Trophoblast cell (in vitro differentiated cells and primary cell): ENCODE measurements at regions not wholly inside any gene's neighbourhood (a gene's known extent, or its start where the extent isn't known, plus 50 kb on each side); places are given as distances from the start of the nearest gene placed in this dataset.

Experiments
- DNase-seq, 2 donors: peaks; one replicate each; pipeline ENCODE4 v3.0.0-alpha.2; 2016
- H2AFZ ChIP-seq: 2 replicates; pipeline ENCODE4 v1.6.1; 2013; ENCODE audit warnings: low read length, moderate library complexity, mild to moderate bottlenecking; ENCODE audit not compliant: insufficient read depth, poor library complexity
- H2AK5ac ChIP-seq: 2 replicates; pipeline ENCODE4 v1.6.1; 2013; ENCODE audit warnings: mild to moderate bottlenecking, low read length
- H2BK120ac ChIP-seq: 2 replicates; pipeline ENCODE4 v1.6.1; 2013; ENCODE audit warnings: low read length, mild to moderate bottlenecking, moderate library complexity; ENCODE audit not compliant: insufficient read depth, poor library complexity
- H2BK12ac ChIP-seq: 2 replicates; pipeline ENCODE4 v1.6.1; 2013; ENCODE audit warnings: mild to moderate bottlenecking, low read length, moderate library complexity
- H2BK5ac ChIP-seq: 2 replicates; pipeline ENCODE4 v1.6.1; 2013; ENCODE audit warnings: low read length, low read depth, moderate library complexity, mild to moderate bottlenecking; ENCODE audit not compliant: poor library complexity
- H3K14ac ChIP-seq: 2 replicates; pipeline ENCODE4 v1.6.1; 2013; ENCODE audit warnings: mild to moderate bottlenecking, low read length
- H3K18ac ChIP-seq: 2 replicates; pipeline ENCODE4 v1.6.1; 2013; ENCODE audit warnings: mild to moderate bottlenecking, low read length
- H3K23ac ChIP-seq: 2 replicates; pipeline ENCODE4 v1.6.1; 2013; ENCODE audit warnings: low read length
- H3K27ac ChIP-seq: 2 replicates; pipeline ENCODE4 v1.5.1; 2013; ENCODE audit warnings: low read depth, mild to moderate bottlenecking, inconsistent platforms, low read length, moderate library complexity
- H3K27me3 ChIP-seq: 2 replicates; pipeline ENCODE4 v1.6.1; 2013; ENCODE audit warnings: inconsistent platforms, mild to moderate bottlenecking, low read length, moderate library complexity; ENCODE audit not compliant: insufficient read depth
- H3K36me3 ChIP-seq, 2 experiments: 1 replicate in 1 of 2; 2 replicates in 1 of 2; pipeline ENCODE4 v1.6.1; 2013; ENCODE audit warnings: low read length in 2 of 2, mild to moderate bottlenecking in 2 of 2, moderate library complexity in 1 of 2; ENCODE audit not compliant: insufficient read depth in 2 of 2, control insufficient read depth in 1 of 2
- H3K4ac ChIP-seq: 2 replicates; pipeline ENCODE4 v1.6.1; 2013; ENCODE audit warnings: low read depth, mild to moderate bottlenecking, low read length, moderate library complexity
- H3K4me1 ChIP-seq, 2 experiments: 1 replicate in 1 of 2; 2 replicates in 1 of 2; pipeline ENCODE4 v1.6.1; 2013; ENCODE audit warnings: low read length in 2 of 2, mild to moderate bottlenecking in 2 of 2, moderate library complexity in 1 of 2; ENCODE audit not compliant: insufficient read depth in 2 of 2, control insufficient read depth in 1 of 2
- H3K4me2 ChIP-seq: 2 replicates; pipeline ENCODE4 v1.6.1; 2013; ENCODE audit warnings: inconsistent platforms, mild to moderate bottlenecking, low read length, moderate library complexity
- H3K4me3 ChIP-seq: 2 replicates; pipeline ENCODE4 v1.5.1; 2013; ENCODE audit warnings: mild to moderate bottlenecking, low read depth, low read length, inconsistent platforms
- H3K79me1 ChIP-seq: one replicate; pipeline ENCODE4 v1.6.1; 2013; ENCODE audit warnings: low read length
- H3K79me2 ChIP-seq: 2 replicates; pipeline ENCODE4 v1.6.1; 2013; ENCODE audit warnings: low read length, mild to moderate bottlenecking; ENCODE audit not compliant: control insufficient read depth, insufficient read depth, poor library complexity
- H3K9ac ChIP-seq: 2 replicates; pipeline ENCODE4 v1.6.1; 2013; ENCODE audit warnings: mild to moderate bottlenecking, low read length
- H3K9me3 ChIP-seq: 2 replicates; pipeline ENCODE4 v1.6.1; 2013; ENCODE audit warnings: low read depth, mild to moderate bottlenecking, control low read depth, inconsistent platforms, low read length; ENCODE audit not compliant: insufficient read depth
- H4K12ac ChIP-seq: 2 replicates; pipeline ENCODE4 v1.6.1; 2013; ENCODE audit warnings: low read depth, mild to moderate bottlenecking, low read length, moderate library complexity
- H4K8ac ChIP-seq: 2 replicates; pipeline ENCODE4 v1.6.1; 2013; ENCODE audit warnings: low read depth, mild to moderate bottlenecking, low read length, moderate library complexity
- H4K91ac ChIP-seq: one replicate; pipeline ENCODE4 v1.6.1; 2013; ENCODE audit warnings: low read depth, mild to moderate bottlenecking, low read length, moderate library complexity
- WGBS: extraction: QIAGEN DNeasy Blood & Tissue Kit; methylation state at CpG from one replicate; pipeline ENCODE4 v1.1.7; 2013; ENCODE audit warnings: missing lambda C conversion rate; ENCODE audit not compliant: insufficient read length, insufficient coverage; ENCODE audit errors: extremely low coverage; 5-methylcytosine and 5-hydroxymethylcytosine counted together

GRCh38 chr3:113156816-113157333 is 54.5 kb upstream of the BOC start:
- Histone ChIP-seq H3K79me1 (peaks cover 19% of the 10 kb centered on the region), H4K8ac (no peak overlapping the region), H4K91ac (no peak overlapping the region), H3K14ac (no peak overlapping the region), H3K4me1 (peaks cover 7 to 9% of the 10 kb centered on the region in 2 experiments), H2AFZ (no peak overlapping the region), H3K9ac (no peak overlapping the region), H3K18ac (no peak overlapping the region), H2AK5ac (no peak overlapping the region), H3K4ac (no peak overlapping the region), H3K4me2 (no peak overlapping the region), H2BK12ac (no peak overlapping the region), H3K27ac (no peak overlapping the region), H2BK120ac (no peak overlapping the region), H3K23ac (no peak overlapping the region), H3K27me3 (no peaks in the 10 kb centered on the region), H4K12ac (no peak overlapping the region), H2BK5ac (no peak overlapping the region), H3K36me3 (peaks cover 0 to 2% of the 10 kb centered on the region in 2 experiments), H3K79me2 (peaks cover 2% of the 10 kb centered on the region), H3K4me3 (no peak overlapping the region), H3K9me3 (no peaks in the 10 kb centered on the region)
- no CpG with 5 or more reads among the region's 2 CpGs for WGBS
- no peak for DNase-seq

- Histone ChIP-seq H3K9ac (no peak overlapping the region), H3K4me3 (no peak overlapping the region), H3K79me1 (peaks cover 17% of the 10 kb centered on the region), H2BK120ac (peak overlapping the region; percentile 88), H3K4me2 (no peak overlapping the region), H3K23ac (no peak overlapping the region), H4K12ac (no peak overlapping the region), H3K14ac (peak overlapping the region; percentile 57), H2BK12ac (peak overlapping the region; percentile 42), H3K79me2 (peaks cover 2% of the 10 kb centered on the region), H2AK5ac (peak overlapping the region; percentile 88), H2BK5ac (peak overlapping the region; percentile 25), H3K27me3 (no peaks in the 10 kb centered on the region), H3K27ac (peak overlapping the region; percentile 81), H2AFZ (no peak overlapping the region), H4K91ac (peak overlapping the region; percentile 89), H4K8ac (peak overlapping the region; percentile 11), H3K4me1 (peaks cover 6 to 7% of the 10 kb centered on the region in 2 experiments), H3K9me3 (no peaks in the 10 kb centered on the region), H3K18ac (no peak overlapping the region), H3K36me3 (peaks cover 0 to 2% of the 10 kb centered on the region in 2 experiments), H3K4ac (no peak overlapping the region)
- no peak for DNase-seq
- no CpG with 5 or more reads among the region's 3 CpGs for WGBS
Observed at GRCh38 chr3:113157408-113158030, 53.8 kb upstream of the BOC start.

- Histone ChIP-seq H3K9ac (no peak overlapping the region), H3K23ac (no peak overlapping the region), H3K4me2 (no peak overlapping the region), H3K18ac (no peak overlapping the region), H3K79me1 (peaks cover 18% of the 10 kb centered on the region), H4K8ac (no peak overlapping the region), H2AK5ac (peak overlapping the region; percentile 63), H3K14ac (peak overlapping the region; percentile 57), H4K91ac (peak overlapping the region; percentile 4), H3K27ac (no peak overlapping the region), H4K12ac (no peak overlapping the region), H3K27me3 (no peaks in the 10 kb centered on the region), H2BK5ac (no peak overlapping the region), H3K9me3 (no peaks in the 10 kb centered on the region), H2AFZ (no peak overlapping the region), H2BK120ac (peak overlapping the region; percentile 81), H3K4me1 (peaks cover 6 to 7% of the 10 kb centered on the region in 2 experiments), H2BK12ac (peak overlapping the region; percentile 72), H3K4me3 (no peak overlapping the region), H3K4ac (no peak overlapping the region), H3K79me2 (peaks cover 2% of the 10 kb centered on the region), H3K36me3 (peaks cover 0 to 2% of the 10 kb centered on the region in 2 experiments)
- no CpG with 5 or more reads among the region's 4 CpGs for WGBS
- no peak for DNase-seq
Observed at GRCh38 chr3:113158171-113158570, 53.2 kb upstream of the BOC start.
